GM12892 (cell line): ENCODE measurements at regions not wholly inside any gene's neighbourhood (a gene's known extent, or its start where the extent isn't known, plus 50 kb on each side); places are given as distances from the start of the nearest gene placed in this dataset.
"Not testable (repeated sequence)": the region's sequence is repeated elsewhere in the genome, so short reads cannot be mapped to it uniquely, and the experiment has no call there.

Experiments used
- DNase-seq: peaks from one replicate; pipeline ENCODE4 v3.0.0; 2011; ENCODE audit not compliant: insufficient read length
- FAIRE-seq: peaks from 2 replicates; lab custom pipeline; 2011; peaks lifted over from hg19 to GRCh38; lab: Jason Lieb, UNC
- POLR2A ChIP-seq: IDR thresholded peaks from 2 replicates; pipeline ENCODE4 v1.6.1; 2011; ENCODE audit warnings: low read depth, low read length, control low read depth
- POLR2AphosphoS5 ChIP-seq: IDR thresholded peaks from 2 replicates; pipeline ENCODE4 v1.6.1; 2011; ENCODE audit warnings: low read depth, low read length, control low read depth
- TAF1 ChIP-seq: IDR thresholded peaks from 2 replicates; pipeline ENCODE4 v1.6.1; 2011; ENCODE audit warnings: low read depth, mild to moderate bottlenecking, control low read depth, low read length, borderline replicate concordance

DNA sequence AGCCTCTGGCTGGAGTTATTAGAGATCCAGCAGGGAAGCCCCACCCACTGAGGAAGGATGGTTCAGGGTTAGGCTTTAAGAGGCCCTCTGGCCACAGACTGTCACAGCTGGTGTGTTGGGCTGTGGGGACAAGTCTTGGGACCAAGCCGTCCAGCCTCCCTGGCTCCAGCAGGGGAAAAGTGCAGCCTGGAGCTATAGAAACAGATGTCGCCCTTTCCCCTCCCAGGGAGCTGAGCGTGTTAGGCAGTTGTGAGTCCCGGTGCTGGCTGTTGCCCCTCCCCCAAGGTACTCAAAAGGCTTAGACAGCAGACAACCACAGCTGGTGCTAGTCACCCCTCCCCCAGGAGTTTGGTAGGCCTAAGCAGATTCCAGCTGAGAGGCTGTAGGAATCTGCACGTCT is 143.4 kb downstream of the TMEM168 start:
- no peak for TF ChIP-seq TAF1
- no peak for TF ChIP-seq POLR2A
- TF ChIP-seq POLR2AphosphoS5, result no peak
- no peak for FAIRE-seq
- no peak for DNase-seq

DNA sequence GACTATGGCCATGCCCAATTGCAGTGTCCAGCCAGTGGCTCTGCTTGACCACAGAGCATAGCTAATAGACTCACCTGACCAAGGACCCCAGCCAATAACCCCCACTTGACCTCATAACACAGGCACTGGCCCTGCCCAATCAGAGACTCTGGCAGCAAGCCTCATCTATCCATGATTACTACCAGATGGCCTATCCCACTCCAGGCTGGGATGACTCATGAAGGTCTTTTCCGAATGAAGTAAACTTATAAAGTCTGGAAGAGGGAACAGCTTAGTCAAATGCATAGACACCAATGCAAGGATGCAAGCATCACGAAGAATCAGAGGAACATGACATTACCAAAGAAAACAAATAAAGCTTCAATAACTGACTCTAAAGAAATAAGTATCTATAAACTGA is 141.4 kb downstream of the TMEM168 start:
- FAIRE-seq, result no peak
- TF ChIP-seq POLR2AphosphoS5 (no peak), TAF1 (no peak), POLR2A (no peak)
- DNase-seq, result no peak

GRCh38 chr7:112649560-112649959 is 140.6 kb downstream of the TMEM168 start:
- TF ChIP-seq POLR2AphosphoS5 (no peak), POLR2A (no peak), TAF1 (no peak)
- DNase-seq (no peak), FAIRE-seq (no peak)

- no peak for FAIRE-seq
These were observed 135.6 kb downstream of the TMEM168 start for GRCh38 chr7:112654322-112655216.

GRCh38 chr7:112665709-112666108 is 124.5 kb downstream of the TMEM168 start:
- FAIRE-seq, result no peak
- TF ChIP-seq POLR2A, result no peak
- TF ChIP-seq POLR2AphosphoS5, result no peak
- no peak for TF ChIP-seq TAF1
- no peak for DNase-seq

More at GRCh38 chr7:112654322-112655216, 135.6 kb downstream of the TMEM168 start:
- TF ChIP-seq POLR2A (no peak), POLR2AphosphoS5 (no peak), TAF1 (no peak)
- DNase-seq, result no peak

DNA sequence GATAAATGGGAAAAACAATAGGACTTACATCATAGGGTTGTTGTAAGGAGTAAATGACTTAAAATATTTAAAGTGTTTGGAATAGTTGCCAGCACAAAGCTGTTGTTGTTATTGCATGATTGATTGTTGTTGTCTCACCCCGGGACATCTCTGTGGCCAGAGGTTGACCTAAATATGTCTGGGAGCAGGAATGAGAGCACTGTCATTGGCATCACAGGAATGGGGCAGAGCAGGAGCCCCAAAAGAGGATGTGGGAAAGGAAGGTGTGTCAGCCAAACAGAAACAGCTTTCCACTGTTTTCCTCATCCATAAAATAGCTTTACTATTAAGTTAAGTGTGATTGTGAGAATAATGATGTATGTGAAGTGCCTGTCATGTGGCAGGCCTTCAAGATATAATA is 121.6 kb downstream of the TMEM168 start:
- no peak for FAIRE-seq
- no peak for DNase-seq
- TF ChIP-seq POLR2A (no peak), TAF1 (no peak)

DNA sequence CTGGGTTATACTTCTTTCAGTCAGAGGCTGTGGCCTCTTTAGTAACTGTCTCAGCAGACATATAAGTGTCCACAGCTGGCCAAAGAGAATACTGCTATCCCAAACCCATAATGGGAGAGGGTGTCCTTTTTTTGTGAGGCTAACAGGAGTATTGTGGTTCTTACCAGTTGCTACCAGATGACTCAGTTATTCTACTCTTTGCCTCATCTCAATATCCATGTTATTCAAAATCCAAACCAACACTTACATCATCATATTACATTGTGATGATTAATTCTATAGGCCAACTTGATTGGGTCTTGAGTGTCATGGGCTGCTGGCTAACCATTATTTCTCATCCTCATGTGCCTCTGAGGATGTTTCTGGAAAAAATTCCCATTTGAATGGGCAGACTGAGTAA is 120.9 kb downstream of the TMEM168 start:
- FAIRE-seq (no peak), DNase-seq (no peak)
- TF ChIP-seq POLR2A (no peak), POLR2AphosphoS5 (no peak), TAF1 (no peak)

DNA sequence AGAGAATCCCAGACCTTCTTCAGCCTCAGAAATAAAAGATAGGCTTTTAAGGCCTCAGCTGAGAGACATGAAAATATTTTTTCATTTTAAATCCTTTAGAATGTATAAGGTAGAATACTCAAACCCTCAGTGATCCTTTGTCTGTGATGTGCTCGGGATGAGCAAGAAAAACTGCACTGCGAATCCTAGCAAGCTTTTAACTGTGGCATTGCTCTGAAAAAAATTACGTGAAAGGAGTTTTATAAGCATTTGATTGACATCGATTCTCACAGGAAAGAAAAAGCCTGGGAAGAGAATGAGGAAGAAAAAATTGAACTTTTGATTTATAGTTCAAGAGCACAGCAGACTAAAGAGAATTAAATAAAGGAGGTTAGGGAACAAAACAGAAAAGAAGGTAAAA is 120.0 kb downstream of the TMEM168 start:
- TF ChIP-seq POLR2AphosphoS5 (no peak), TAF1 (no peak), POLR2A (no peak)
- no peak for FAIRE-seq
- no peak for DNase-seq

- no peak for DNase-seq
These were observed 111.6 kb downstream of the TMEM168 start for GRCh38 chr7:112678626-112679025.

DNA sequence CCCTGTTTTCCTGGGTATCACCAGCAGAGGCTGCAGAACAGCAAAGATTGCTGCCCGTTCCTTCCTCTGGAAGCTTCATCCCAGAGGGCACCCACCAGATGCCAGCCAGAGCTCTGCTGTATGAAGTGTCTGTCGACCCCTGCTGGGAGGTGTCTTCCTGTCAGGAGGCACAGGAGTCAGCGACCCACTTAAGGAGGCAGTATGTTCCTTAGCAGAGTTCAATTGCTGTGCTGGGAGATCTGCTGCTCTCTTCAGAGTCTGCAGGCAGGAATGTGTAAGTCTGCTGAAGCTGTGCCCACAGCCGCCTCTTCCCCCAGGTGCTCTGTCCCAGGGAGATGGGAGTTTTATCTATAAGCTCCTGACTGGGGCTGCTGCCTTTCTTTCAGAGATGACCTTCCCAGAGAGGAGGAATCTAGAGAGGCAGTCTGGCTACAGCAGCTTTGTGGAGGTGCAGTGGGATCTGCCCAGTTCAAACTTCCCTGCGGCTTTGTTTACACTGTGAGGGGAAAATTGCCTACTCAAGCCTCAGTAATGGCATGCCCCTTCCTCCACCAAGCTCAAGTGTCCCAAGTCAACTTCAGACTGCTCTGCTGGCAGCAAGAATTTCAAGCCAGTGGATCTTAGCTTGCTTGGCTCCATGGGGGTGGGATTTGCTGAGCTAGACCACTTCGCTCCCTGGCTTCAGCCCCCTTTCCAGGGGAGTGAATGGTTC is 100.6 kb downstream of the TMEM168 start:
- DNase-seq, FAIRE-seq: not testable (repeated sequence)

More at GRCh38 chr7:112678626-112679025, 111.6 kb downstream of the TMEM168 start:
- FAIRE-seq, result no peak
- TF ChIP-seq POLR2A, result no peak

- no peak for TF ChIP-seq TAF1
- no peak for TF ChIP-seq POLR2AphosphoS5
- TF ChIP-seq POLR2A, result no peak
- FAIRE-seq (no peak), DNase-seq (no peak)
These were observed 97.9 kb downstream of the TMEM168 start for GRCh38 chr7:112692333-112692732.

GRCh38 chr7:112697211-112697610 is 93.0 kb downstream of the TMEM168 start:
- not testable (repeated sequence) for DNase-seq, FAIRE-seq
